ENCODE measurements at regions not wholly inside any gene's neighbourhood (a gene's known extent, or its start where the extent isn't known, plus 50 kb on each side); places are given as distances from the start of the nearest gene placed in this dataset.
A peak's percentile ranks its signal among the peaks of the same experiment; 100 is the strongest.
"Not testable (repeated sequence)": the region's sequence is repeated elsewhere in the genome, so short reads cannot be mapped to it uniquely, and the experiment has no call there.

GRCh38 chr2:102871707-102872106 lies 109.9 kb downstream of the TMEM182 start:
- DNase-seq (ENCODE audit: low spot score): no peak

- peak; percentile 26 for DNase-seq (ENCODE audit: low spot score)
Measured at GRCh38 chr2:102872388-102872787, 110.6 kb downstream of the TMEM182 start.

- not testable (repeated sequence) for DNase-seq (ENCODE audit: low spot score)
Measured at GRCh38 chr2:102879513-102879912, 117.7 kb downstream of the TMEM182 start.

GRCh38 chr2:102880731-102881130 lies 118.9 kb downstream of the TMEM182 start:
- DNase-seq (ENCODE audit: low spot score): no peak

GRCh38 chr2:102886216-102886893 lies 124.5 kb downstream of the TMEM182 start:
- DNase-seq (ENCODE audit: low spot score): no peak

GRCh38 chr2:102888514-102888913 lies 126.7 kb downstream of the TMEM182 start:
- no peak for DNase-seq (ENCODE audit: low spot score)

- DNase-seq (ENCODE audit: low spot score): no peak
Measured at GRCh38 chr2:102891296-102891695, 129.5 kb downstream of the TMEM182 start.

- DNase-seq (ENCODE audit: low spot score): no peak
Measured at GRCh38 chr2:102892698-102893310, 131.0 kb downstream of the TMEM182 start.

- DNase-seq (ENCODE audit: low spot score): no peak
Measured at GRCh38 chr2:102893870-102894269, 132.0 kb downstream of the TMEM182 start.

GRCh38 chr2:102895376-102895775 lies 133.5 kb downstream of the TMEM182 start:
- DNase-seq (ENCODE audit: low spot score): no peak

GRCh38 chr2:102909240-102909639 lies 147.4 kb downstream of the TMEM182 start:
- DNase-seq (ENCODE audit: low spot score): not testable (repeated sequence)

GRCh38 chr2:102910724-102911123 lies 148.9 kb downstream of the TMEM182 start:
- no peak for DNase-seq (ENCODE audit: low spot score)

GRCh38 chr2:102915128-102915527 lies 153.3 kb downstream of the TMEM182 start:
- DNase-seq (ENCODE audit: low spot score): no peak

GRCh38 chr2:102922321-102922720 lies 160.5 kb downstream of the TMEM182 start:
- DNase-seq (ENCODE audit: low spot score): no peak

GRCh38 chr2:102925003-102925402 lies 163.2 kb downstream of the TMEM182 start:
- no peak for DNase-seq (ENCODE audit: low spot score)

GRCh38 chr2:102927854-102928267 lies 166.0 kb downstream of the TMEM182 start:
- no peak for DNase-seq (ENCODE audit: low spot score)

GRCh38 chr2:102929721-102930120 lies 167.9 kb downstream of the TMEM182 start:
- DNase-seq (ENCODE audit: low spot score): no peak

- no peak for DNase-seq (ENCODE audit: low spot score)
Measured at GRCh38 chr2:102932501-102932900, 170.7 kb downstream of the TMEM182 start.

- no peak for DNase-seq (ENCODE audit: low spot score)
Measured at GRCh38 chr2:102939207-102939606, 177.4 kb downstream of the TMEM182 start.

GRCh38 chr2:102940684-102941083 lies 178.9 kb downstream of the TMEM182 start:
- peak; percentile 4 for DNase-seq (ENCODE audit: low spot score)

- DNase-seq (ENCODE audit: low spot score): no peak
Measured at GRCh38 chr2:102942107-102942506, 180.3 kb downstream of the TMEM182 start.

GRCh38 chr2:102943251-102943650 lies 181.4 kb downstream of the TMEM182 start:
- no peak for DNase-seq (ENCODE audit: low spot score)

- DNase-seq (ENCODE audit: low spot score): no peak
Measured at GRCh38 chr2:102950371-102950946, 188.6 kb downstream of the TMEM182 start.
